NOMO-1 treated with DMSO at 0.1 percent for 48 hours (cell line): ENCODE measurements at regions not wholly inside any gene's neighbourhood (a gene's known extent, or its start where the extent isn't known, plus 50 kb on each side); places are given as distances from the start of the nearest gene placed in this dataset.
"Not testable (repeated sequence)": the region's sequence is repeated elsewhere in the genome, so short reads cannot be mapped to it uniquely, and the experiment has no call there.

Experiments used
- DNase-seq: peaks from one replicate; lab custom pipeline; 2025; ENCODE audit not compliant: unreplicated experiment; lab: John Stamatoyannopoulos, UW

DNA sequence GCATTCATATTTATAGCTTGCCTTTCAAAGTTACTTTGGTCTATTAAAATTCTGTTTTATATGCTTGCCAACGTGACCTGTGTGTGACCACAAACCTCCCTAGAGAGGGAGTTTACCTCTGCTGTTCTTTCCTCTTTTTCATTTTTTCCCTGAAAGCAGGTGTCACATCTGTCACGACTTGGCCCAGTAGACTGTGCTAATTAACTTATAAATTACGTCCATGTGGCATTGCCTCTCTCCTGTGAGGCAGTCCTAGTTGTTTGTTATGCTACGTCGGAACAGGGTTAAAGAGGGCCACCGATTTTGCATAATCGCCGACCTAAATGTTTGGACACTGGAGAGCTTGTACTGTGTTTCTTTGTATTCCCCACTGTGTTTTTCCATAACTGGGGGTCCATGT is 343.9 kb upstream of the FLRT2 start:
- DNase-seq = no peak

DNA sequence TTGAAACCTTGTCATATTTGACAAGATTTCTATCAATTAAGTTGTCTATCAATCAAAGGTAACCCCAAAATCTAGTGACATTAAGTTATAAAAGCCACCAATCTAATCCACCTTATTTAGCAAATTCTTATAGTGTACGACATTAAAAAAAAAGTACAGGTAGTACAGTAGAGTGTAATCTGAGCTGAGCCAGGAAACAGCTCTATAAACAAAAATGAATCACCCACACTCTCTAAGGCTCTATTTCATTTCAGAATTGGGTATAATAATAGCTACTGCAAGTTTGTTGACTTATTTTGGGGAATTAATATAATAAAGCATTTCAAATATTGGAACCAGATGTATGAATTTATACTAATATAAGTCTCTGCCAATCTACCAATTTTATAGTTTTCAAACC is 342.4 kb upstream of the FLRT2 start:
- DNase-seq = no peak

DNA sequence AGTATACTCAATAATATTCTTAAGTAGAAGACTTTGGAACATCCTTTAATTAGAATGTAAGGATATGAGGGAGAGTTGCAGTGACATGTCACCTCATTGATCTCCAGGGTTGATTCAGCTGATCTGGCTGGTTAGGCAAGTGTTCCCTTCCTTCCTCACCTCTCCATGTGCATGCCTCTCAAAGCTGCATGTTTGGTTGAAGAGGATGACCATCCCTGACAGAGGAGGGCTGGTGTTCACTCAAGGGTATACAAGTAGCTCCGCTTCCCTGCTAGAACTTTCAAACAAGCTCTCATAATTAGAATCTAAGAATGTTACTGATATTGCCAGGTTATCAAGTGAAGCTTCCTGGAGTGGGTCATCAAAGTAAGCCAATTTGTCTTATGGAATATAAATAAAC is 341.1 kb upstream of the FLRT2 start:
- DNase-seq = no peak

DNA sequence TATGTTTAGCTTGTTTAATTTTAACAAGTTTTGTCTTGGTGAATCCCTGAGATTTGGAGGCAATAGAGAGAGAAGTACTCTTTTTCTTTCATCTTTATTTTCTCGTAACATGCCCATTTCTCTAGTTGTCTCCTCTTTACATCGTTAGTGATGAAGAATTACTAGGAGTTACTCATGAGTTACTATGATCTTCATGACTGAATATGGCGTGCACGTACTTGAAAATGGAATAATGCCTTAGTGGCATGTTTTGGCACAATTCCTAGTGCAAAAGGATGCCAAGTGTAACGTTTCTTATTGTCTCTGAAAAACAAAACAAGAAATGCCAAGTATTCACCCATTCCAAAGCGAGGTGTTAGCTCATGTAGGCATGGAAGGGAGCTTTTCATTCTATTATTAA is 340.7 kb upstream of the FLRT2 start:
- not testable (repeated sequence) for DNase-seq

DNA sequence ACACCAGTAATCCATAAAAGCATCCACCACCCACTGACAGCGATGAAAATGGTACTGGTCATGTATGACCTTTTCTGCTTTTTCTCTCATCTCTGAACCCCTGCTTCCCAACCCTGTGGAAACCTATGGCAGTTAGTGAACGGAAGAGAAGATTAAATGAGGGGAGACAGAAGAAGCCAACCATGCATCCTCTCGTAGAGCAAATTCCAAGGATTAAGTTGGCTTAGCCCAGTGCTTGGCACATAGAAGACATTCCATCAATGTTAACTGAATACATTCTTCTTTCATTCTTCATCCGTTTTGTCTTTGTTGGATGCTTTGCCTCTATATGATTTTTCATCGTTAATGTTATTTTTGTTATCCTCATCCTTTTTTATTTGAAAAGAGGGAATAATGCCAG is 339.7 kb upstream of the FLRT2 start:
- no peak for DNase-seq

DNA sequence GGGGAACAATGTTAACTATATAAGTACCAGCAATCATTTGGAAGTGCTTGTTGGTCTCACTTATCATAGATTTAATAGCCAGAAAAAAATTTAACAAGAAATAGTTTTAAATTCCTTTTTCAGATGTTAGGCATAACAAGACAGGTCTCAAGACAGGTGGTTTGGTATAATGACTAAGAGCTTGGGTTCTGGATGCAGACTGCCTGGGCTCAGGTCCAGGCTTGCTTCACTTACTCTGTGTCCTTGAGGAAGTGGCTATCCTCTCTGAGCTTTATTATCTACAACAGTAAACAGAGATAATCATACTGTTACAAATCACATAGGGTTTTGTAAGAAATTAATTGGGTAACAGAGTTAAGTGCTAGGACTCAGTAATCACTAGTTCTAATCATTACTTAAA is 338.0 kb upstream of the FLRT2 start:
- no peak for DNase-seq

DNA sequence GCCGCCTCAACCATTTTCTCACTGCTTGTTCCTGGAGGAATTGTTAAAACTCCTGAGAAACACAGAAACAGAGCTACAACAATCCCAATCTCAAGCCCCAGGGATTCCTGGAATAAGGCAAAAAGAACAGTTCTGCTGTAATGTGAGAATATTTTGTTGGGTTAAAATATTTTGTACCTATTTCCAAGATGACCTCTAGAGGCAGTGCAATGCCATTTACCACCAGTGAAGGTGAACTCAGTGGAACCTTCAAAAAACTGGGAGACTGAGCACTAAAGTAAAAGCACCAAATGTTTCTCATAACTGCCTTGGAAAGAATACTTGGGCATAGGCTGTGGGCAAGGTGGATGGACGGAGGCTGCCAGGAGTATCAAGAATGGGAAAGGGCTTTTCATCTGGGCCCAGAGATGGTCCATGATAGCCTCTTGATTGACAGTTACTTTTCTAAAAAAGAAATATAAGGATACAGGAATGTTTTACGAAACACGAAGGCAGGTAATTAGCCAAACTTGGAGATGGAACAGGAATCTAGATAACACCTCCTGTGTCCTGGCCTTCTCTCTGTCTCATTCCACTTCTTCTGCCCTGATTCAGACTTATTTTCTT is 334.0 kb upstream of the FLRT2 start:
- no peak for DNase-seq

DNA sequence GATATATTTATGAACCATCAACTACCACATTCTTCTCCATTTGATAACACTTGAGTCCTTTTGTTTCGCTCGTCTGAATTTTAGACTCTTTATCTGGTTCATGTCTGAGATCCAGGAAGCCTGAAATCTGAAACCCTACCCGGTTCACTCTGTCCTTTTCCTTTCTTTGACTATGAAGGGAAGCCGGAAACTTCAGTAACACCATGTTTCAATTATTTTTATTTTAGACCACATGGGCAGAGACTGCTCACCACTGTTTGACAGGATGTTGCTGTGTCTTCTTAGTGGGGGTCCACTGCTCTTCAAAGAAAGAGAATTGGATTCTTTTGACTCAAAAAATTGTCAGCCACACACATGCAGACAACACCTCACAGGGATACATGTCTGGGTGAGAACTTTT is 331.9 kb upstream of the FLRT2 start:
- DNase-seq = no peak

DNA sequence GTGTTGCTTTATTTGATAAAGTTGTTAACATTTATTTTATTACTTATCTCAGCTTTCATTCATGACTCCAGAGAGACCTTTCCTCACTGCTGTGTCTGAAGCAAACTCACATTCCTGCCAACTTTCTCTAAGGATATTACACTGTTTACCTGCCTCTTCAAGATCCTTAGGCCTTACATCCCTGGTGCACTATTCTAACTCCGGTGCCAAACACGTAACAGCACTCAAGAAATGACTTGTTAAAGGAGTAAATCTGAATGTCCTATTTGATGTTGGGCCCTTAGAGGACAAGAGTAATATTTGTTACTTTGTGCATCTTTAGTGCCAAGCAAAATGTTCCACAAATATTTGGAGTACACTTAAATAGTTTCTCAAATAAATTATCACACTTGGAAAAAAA is 324.1 kb upstream of the FLRT2 start:
- no peak for DNase-seq

DNA sequence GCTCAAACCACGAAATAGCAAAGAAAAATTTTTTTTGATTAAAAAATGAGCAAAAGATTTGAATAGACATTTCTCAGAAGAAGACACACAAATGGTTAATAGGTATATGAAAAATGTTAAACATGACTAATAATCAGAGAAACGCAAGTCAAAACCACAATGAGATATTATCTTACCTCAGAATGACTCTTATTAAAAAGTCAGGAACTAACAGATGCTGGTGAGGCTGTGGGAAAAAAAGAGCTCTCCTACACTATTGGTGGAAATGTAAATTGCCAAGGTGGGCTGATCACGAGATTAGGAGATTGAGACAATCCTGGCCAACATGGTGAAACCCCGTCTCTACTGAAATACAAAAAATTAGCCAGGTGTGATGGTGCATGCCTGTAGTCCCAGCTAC is 315.5 kb upstream of the FLRT2 start:
- no peak for DNase-seq

DNA sequence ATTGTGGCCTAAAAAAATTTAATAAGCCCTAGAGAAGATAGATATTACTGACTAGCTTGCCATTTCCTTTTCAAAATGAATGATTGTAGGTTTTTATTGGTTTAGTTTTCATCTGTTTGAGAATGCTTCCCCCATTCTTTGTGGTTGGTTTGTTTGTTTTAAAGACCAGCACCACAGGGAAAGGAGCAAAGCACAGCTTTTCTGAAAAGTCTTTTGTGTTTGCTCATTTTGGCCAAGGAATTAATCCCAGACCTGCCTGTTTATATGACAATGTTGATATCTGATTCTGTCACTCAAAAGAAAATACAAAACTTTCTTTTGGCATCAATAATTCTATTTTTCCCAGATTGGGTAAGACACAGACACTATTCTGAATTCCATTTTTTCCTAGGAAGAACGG is 312.5 kb upstream of the FLRT2 start:
- DNase-seq = no peak

DNA sequence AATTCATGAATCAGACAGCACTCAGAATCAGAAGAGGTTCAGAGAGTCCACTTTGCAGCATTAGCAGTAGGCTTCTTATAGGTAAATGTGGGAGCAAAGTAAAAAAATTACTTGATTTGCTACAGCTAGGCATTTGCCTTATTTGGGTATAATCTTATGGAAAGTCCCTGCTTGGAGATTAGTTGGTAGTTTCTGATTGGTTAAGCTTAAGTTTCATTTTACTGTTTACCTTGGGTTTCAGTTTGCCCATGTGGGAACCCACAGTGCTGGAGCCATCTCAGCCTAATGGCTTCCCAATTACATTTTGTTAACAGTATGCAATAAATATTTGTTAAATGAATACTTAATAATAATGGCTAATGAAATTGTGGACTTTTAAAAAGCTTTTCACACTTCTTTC is 311.0 kb upstream of the FLRT2 start:
- no peak for DNase-seq

DNA sequence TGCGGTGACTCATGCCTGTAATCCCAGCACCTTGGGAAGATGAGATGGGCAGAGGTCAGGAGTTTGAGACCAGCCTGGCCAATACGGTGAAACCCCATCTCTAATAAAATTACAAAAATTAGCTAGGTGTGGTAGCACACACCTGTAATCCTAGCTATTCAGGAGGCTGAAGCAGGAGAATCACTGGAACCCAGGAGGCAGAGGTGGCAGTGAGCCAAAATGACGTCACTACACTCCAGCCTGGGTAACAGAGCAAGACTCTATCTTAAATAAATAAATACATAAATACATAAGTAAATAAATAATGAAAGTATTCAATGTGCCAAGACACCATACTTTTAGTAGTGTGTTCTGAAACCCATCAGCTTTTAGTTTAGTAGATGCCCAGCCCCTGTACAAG is 308.1 kb upstream of the FLRT2 start:
- no peak for DNase-seq

DNA sequence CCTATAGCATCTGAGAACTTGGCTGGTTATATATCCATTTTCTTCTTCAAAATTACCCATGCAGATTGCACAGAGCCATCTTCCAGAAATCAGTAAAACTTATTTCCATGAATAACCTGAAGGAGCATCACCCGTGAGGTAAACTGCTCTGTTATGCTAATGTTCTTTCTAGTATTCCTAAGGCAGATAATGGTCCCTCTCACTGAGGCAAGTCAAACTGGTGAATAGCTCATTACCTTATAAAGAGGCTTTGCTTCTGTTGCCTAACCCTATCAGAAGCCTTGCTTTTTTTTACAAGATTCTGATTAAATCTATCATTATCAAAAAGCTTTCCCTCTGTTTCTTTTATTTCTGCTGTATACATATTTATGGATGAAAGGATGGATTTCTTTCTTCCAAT is 307.6 kb upstream of the FLRT2 start:
- no peak for DNase-seq

DNA sequence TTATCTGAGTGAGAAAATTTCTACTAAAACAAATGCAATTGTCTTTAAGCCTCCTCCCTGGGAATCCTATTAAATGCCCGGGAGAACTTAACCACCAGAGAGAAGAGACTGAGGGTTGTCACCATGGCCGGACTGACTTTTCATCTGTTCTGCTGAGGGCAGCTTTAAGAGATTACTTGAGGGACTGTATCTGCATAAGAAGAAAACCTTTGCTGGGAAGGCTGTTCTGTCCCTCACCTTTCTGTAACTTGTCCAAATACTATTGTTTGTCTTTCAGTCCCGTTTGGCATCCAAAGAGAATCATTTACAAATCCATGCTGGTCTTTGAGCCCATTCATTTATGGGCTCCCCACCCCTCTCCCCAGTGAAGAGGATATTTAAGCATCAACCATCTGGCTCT is 306.3 kb upstream of the FLRT2 start:
- no peak for DNase-seq

DNA sequence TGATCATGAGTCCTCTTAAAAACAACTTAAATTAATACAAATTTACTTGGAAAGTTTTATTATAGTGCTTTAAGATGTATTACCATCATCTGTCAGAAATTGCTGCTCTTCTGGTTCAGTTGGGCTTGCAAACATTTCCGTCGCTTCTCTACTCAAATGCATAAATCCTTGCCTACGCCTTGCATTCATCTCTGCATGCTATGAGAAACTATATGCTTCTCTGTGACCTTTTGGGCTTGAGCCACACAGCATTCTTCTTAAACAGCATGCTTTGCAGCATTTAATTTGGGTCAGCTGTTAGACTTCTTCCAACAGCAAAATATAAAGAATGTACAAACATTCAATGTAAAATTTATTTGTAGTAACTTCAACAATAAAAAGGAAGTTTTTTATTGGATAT is 305.7 kb upstream of the FLRT2 start:
- no peak for DNase-seq

DNA sequence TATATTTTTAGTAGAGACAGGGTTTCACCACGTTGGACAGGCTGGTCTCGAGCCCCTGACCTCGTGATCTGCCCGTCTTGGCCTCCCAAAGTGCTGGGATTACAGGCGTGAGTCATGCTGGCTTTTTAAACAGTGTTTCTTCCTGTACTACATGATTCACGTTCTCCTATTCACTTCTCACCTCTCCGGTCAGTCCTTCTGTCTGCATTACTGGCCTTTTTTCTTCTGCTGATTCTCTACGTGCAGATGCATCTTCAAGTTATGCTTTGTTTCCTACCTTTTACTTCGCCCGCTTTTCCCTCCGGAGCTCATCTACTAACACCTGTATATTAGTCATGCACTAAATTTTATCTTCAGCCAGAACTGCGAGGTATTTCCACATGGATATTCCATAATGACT is 296.2 kb upstream of the FLRT2 start:
- DNase-seq = no peak

DNA sequence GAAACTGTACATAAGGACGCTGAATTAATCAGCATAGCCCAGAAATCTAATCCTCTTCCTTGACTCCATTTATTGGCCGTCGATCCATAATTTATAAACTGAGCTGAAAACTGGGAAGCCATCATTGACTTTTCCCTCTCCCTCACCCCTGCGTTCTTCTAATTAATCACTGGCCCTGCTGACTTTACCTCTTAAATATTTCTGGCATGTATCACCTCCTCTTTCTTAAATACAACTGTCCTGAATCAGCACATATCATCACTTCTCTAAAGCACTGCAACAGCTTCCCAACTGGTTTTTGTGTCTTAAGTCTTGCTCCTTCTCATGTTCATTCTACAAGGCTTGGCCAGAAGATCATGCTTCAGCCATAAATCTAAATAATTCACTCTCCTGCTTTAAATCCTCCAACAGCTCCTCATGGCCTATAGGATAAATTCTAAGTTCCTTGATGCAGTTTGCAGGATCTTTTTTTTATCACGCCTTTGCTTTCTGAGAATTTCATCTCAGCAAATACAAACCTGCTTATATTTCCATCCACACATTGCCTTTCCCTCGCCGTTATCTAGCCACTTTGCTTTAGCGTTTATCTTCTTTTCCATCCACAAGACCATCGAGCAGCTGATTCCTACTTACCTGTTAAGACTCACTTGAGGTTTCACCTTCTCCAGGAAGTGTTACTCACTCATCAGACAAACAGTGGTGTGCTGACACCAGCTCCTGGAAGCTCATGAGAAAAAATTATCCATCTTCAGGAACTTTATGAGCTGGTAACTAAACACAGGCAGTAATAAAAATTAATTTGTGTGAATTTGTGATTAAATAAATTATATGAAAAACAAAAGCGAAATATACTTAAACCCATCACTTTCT is 295.6 kb upstream of the FLRT2 start:
- no peak for DNase-seq

DNA sequence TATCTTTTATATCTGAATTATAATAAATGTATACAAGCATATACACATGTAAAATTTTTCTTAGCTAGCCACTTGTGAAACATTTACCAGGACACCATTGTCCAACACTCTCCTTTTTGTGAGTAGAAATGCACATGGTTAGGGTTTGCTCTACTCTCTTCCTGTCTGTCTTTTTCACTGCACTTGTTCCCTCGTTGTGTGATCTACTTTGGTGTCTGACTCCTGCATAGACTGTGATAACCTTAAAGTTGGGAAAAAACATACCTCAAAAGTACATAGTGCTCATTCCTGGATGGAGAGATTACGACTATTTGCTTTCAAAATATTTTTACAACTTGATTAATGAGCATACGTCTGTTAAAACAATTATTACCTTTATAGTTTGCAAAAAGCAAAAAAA is 294.1 kb upstream of the FLRT2 start:
- DNase-seq = no peak

DNA sequence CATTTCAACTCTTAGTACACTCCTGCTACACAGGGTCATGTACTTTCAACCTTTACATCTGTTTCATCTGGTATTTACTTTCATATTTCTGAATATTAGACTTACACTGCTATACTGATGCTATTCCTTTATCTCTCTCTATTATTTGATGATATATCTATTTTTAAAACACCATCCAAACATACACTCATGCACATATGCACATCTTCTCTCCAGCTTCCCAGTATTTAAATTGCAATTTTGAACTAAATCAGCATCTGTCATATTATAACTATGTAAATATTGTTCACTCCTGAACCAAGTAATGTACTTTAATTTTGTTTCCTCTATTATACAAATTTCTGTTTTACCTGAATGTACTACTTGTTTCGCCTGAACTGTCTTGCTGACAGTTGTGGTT is 293.6 kb upstream of the FLRT2 start:
- no peak for DNase-seq

DNA sequence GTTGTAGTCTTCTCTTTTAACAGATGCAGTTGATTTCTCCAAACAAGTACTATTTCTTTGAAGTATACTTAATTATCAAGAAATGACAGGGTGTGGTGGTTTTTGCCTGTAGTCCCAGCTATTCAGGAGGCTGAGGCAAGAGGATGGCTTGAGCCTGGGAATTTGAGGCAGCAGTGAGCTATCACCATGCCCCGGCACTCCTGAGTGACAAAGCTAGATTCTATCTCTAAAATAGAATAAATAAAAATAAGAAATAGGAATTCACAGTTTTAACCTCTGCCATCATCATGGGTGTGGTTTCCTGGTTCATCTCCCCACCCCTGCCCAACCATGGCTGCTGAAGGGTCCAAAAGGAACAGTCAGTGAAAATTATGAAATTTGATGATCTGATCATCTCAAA is 290.2 kb upstream of the FLRT2 start:
- DNase-seq = no peak

DNA sequence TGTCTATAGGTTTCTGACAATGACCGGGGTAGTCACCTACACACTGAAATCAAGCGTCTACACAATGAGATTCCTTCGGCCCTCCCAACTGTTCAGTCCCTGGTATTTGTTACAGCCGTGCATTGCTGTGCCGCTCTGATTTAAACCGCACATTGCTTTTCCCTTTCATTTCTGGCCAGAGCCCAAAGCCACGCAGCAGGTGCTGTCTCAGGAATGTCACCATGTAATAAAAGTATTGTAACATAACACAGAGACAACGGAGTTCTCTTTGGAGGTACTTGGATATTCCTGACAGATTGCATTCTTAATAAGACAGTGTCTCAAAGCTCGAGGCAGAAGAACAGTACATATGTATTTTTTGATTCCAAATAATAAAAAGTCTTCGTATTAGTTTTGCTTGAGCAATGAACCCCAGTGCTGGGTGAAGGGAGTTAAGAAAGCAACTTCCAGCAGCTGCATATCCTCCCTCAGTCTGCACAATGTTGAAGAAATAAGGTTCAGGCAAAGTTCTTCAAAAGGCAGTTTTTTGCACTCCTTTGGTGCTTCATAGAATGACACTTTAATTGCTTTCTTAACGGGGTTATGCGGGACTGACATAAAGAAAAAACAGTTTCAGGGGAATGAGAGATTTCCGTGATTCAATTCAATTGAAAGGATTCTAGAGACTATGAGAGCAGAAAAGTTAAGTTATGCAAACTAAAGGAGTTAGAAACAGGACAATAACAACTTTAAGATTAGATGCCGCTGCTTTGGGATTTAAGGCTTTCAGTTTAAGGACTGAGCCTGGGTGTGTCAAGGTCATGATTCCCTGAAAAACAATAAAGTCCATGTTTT is 288.7 kb upstream of the FLRT2 start:
- DNase-seq = no peak
